CD4-positive, alpha-beta T cell treated with Interleukin-4 for 4 hours (primary cell): ENCODE measurements at regions not wholly inside any gene's neighbourhood (a gene's known extent, or its start where the extent isn't known, plus 50 kb on each side); places are given as distances from the start of the nearest gene placed in this dataset.

ENCODE experiments used
- DNase-seq: peaks from one replicate; pipeline ENCODE4 v3.0.0-alpha.2; 2020

DNA sequence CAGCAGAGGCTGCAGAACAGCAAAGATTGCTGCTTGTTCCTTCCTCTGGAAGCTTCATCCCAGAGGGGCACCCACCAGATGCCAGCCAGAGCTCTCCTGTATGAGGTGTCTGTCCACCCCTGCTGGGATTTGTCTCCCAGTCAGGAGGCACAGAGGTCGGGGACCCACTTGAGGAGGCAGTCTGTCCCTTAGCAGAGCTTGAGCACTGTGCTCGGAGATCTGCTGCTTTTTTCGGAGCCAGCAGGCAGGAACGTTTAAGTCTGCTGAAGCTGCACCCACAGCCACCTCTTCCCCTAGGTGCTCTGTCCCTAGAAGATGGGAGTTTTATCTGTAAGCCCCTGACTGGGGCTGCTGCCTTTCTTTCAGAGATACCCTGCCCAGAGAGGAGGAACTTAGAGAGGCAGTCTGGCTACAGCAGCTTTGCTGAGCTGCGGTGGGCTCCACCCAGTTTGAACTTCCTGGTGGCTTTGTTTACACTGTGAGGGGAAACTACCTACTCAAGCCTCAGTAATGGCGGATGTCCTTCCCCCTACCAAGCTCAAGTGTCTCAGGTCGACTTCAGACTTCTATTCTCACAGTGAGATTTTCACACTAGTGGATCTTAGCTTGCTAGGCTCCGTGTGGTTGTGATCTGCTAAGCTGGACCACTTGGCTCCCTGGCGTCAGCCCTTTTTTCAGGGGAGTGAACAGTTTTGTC lies 101.8 kb upstream of the GLRA1 start:
- peak; percentile 76 for DNase-seq

DNA sequence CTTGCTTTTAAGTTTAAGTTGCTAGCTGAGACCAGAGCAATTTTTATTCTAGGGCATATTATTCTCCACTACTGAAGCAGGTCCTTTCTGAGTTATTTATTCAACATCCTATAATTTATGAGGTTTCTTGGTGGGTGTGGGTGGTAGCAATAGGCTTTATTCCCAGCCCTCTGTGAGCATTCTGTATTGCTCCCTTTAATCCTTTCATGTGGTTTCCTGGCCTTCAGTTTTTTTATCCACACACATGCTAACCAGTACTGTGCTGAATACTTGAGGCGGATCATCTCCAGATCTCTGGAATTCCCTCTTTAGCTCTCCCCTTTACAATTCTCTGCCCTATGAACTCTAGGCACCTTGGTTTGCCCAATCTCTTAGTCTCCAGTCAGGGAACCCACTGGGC lies 91.8 kb upstream of the GLRA1 start:
- no peak for DNase-seq

- DNase-seq: no peak
Measured at GRCh38 chr5:152007653-152008335, 83.1 kb upstream of the GLRA1 start.

DNA sequence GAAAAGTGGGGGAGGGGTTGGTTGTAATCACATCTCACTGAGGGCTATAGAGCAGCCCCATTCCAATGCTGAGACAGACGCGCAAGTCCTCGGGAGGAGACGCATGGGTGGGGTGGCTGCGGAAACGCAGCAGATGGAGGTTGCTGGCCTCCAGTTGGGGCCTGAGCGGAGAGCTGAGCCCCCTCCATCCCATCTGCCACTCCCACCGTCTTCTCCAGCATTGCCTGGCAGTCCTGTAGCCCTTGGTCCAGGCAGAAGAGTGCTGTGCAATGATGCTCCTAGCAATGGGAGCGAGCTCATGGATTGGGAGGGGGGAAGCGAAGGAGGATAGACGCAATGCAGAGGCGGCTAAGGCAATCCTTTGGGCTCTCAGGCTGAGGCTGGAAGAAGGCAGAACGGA lies 79.4 kb upstream of the GLRA1 start:
- DNase-seq: no peak
